C4-2B (cell line): ENCODE measurements at regions not wholly inside any gene's neighbourhood (a gene's known extent, or its start where the extent isn't known, plus 50 kb on each side); places are given as distances from the start of the nearest gene placed in this dataset.

Source experiments
- ZFX ChIP-seq: fragments of 450-650 bp; IDR thresholded peaks from 2 replicates; pipeline ENCODE4 v1.6.1; 2017
- TF ChIP-seq, protein P1 (sequence below): fragments of 450-650 bp; conservative IDR thresholded peaks from 2 replicates; pipeline ENCODE4 v1.5.1; 2017; ENCODE audit warnings: mild to moderate bottlenecking

DNA sequence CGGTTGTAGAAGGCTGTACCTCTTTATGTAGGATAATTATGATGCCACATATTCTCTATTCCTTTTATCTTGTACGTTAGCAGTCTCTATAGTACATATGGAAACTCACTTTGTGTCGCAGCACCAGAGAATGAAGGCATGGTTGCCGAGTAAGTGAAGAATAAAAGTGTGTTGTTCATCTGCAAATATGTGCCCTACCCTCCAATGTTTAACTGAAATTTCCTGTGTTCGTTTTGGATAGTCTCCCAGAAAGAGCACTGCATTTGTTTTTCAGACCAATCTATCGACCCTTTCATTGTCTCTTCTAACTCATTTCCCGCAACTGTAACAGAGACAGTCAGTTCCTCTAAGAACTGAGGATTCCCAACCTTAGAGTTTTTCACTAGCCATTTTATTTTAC lies 592.8 kb downstream of the TUSC7 start:
- TF ChIP-seq, protein P1, sequence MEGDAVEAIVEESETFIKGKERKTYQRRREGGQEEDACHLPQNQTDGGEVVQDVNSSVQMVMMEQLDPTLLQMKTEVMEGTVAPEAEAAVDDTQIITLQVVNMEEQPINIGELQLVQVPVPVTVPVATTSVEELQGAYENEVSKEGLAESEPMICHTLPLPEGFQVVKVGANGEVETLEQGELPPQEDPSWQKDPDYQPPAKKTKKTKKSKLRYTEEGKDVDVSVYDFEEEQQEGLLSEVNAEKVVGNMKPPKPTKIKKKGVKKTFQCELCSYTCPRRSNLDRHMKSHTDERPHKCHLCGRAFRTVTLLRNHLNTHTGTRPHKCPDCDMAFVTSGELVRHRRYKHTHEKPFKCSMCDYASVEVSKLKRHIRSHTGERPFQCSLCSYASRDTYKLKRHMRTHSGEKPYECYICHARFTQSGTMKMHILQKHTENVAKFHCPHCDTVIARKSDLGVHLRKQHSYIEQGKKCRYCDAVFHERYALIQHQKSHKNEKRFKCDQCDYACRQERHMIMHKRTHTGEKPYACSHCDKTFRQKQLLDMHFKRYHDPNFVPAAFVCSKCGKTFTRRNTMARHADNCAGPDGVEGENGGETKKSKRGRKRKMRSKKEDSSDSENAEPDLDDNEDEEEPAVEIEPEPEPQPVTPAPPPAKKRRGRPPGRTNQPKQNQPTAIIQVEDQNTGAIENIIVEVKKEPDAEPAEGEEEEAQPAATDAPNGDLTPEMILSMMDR = no peak
- TF ChIP-seq ZFX = no peak
